Activated CD8-positive, alpha-beta memory T cell treated with anti-CD3 and anti-CD28 coated beads, Interleukin-2, amount 10 ng/mL, durations not matched to agents 7 days and 5 days (primary cell): ENCODE measurements at regions not wholly inside any gene's neighbourhood (a gene's known extent, or its start where the extent isn't known, plus 50 kb on each side); places are given as distances from the start of the nearest gene placed in this dataset.
"Not testable (repeated sequence)": the region's sequence is repeated elsewhere in the genome, so short reads cannot be mapped to it uniquely, and the experiment has no call there.

Experiments
- ATAC-seq: fragments of 150-1000 bp; cut with Tn5 transposase; one replicate; pipeline ENCODE4 v1.10.0; 2021; ENCODE audit warnings: moderate library complexity
- CTCF ChIA-PET: fragments of 350-600 bp; sonication (Branson Sonifier 250); formaldehyde crosslinking; loops from one replicate; lab custom pipeline; 2021; ENCODE audit warnings: antibody characterized with exemption; lab: Charles Lee
- DNase-seq: peaks from one replicate; pipeline ENCODE4 v3.0.0-alpha.2; 2020
- H3K27ac Mint-ChIP-seq: one replicate; pipeline ENCODE4 v1.8.0; 2021; ENCODE audit warnings: mild to moderate bottlenecking, mixed read lengths
- H3K27me3 Mint-ChIP-seq: one replicate; pipeline ENCODE4 v1.8.0; 2021; ENCODE audit warnings: mixed read lengths
- H3K36me3 Mint-ChIP-seq: one replicate; pipeline ENCODE4 v1.8.0; 2021; ENCODE audit warnings: mild to moderate bottlenecking, mixed read lengths
- H3K4me1 Mint-ChIP-seq: one replicate; pipeline ENCODE4 v1.8.0; 2021; ENCODE audit warnings: mixed read lengths
- H3K4me3 Mint-ChIP-seq: one replicate; pipeline ENCODE4 v1.8.0; 2021; ENCODE audit warnings: mild to moderate bottlenecking, moderate library complexity, mixed read lengths
- H3K9me3 Mint-ChIP-seq: one replicate; pipeline ENCODE4 v1.8.0; 2022; ENCODE audit warnings: low read depth, mixed read lengths

GRCh38 chr4:127246963-127247952 lies 385.5 kb upstream of the INTU start:
- H3K4me3 Mint-ChIP-seq = no peak overlapping the region
- ATAC-seq (no peak), DNase-seq (no peak)
- CTCF ChIA-PET = no interaction called here
- no peaks in the 10 kb centered on the region for H3K36me3 Mint-ChIP-seq
- no peaks in the 10 kb centered on the region for H3K27me3 Mint-ChIP-seq
- peaks cover 6% of the 10 kb centered on the region for H3K9me3 Mint-ChIP-seq
- H3K27ac Mint-ChIP-seq = no peak overlapping the region
- no peaks in the 10 kb centered on the region for H3K4me1 Mint-ChIP-seq

- ATAC-seq (no peak), DNase-seq (no peak)
- H3K4me1 Mint-ChIP-seq = no peaks in the 10 kb centered on the region
- peaks cover 6% of the 10 kb centered on the region for H3K9me3 Mint-ChIP-seq
- H3K4me3 Mint-ChIP-seq = no peak overlapping the region
- H3K27ac Mint-ChIP-seq = no peak overlapping the region
- H3K36me3 Mint-ChIP-seq = no peaks in the 10 kb centered on the region
- H3K27me3 Mint-ChIP-seq = no peaks in the 10 kb centered on the region
- CTCF ChIA-PET = no interaction called here
These were observed 383.5 kb upstream of the INTU start for GRCh38 chr4:127249066-127249766.

- Mint-ChIP-seq H3K36me3 (no peaks in the 10 kb centered on the region), H3K4me3 (no peak overlapping the region), H3K4me1 (no peaks in the 10 kb centered on the region), H3K27ac (no peak overlapping the region), H3K27me3 (no peaks in the 10 kb centered on the region), H3K9me3 (peaks cover 6% of the 10 kb centered on the region)
- ATAC-seq (no peak), DNase-seq (no peak)
- CTCF ChIA-PET = no interaction called here
These were observed 383.0 kb upstream of the INTU start for GRCh38 chr4:127249767-127250108.

- H3K36me3 Mint-ChIP-seq = no peaks in the 10 kb centered on the region
- no peak overlapping the region for H3K4me3 Mint-ChIP-seq
- H3K27ac Mint-ChIP-seq = no peak overlapping the region
- H3K9me3 Mint-ChIP-seq = peaks cover 6% of the 10 kb centered on the region
- DNase-seq (no peak), ATAC-seq (no peak)
- H3K27me3 Mint-ChIP-seq = no peaks in the 10 kb centered on the region
- CTCF ChIA-PET = no interaction called here
- H3K4me1 Mint-ChIP-seq = no peaks in the 10 kb centered on the region
These were observed 382.2 kb upstream of the INTU start for GRCh38 chr4:127250577-127250976.

GRCh38 chr4:127251423-127251822 lies 381.3 kb upstream of the INTU start:
- Mint-ChIP-seq H3K27ac (no peak overlapping the region), H3K9me3 (peaks cover 6% of the 10 kb centered on the region), H3K4me1 (no peaks in the 10 kb centered on the region), H3K36me3 (no peaks in the 10 kb centered on the region), H3K27me3 (no peaks in the 10 kb centered on the region), H3K4me3 (no peak overlapping the region)
- CTCF ChIA-PET = no interaction called here
- ATAC-seq = no peak
- DNase-seq = no peak

GRCh38 chr4:127256500-127256899 lies 376.3 kb upstream of the INTU start:
- CTCF ChIA-PET = no interaction called here
- no peak overlapping the region for H3K27ac Mint-ChIP-seq
- H3K9me3 Mint-ChIP-seq = peaks cover 2% of the 10 kb centered on the region
- no peak for ATAC-seq
- no peaks in the 10 kb centered on the region for H3K36me3 Mint-ChIP-seq
- no peak for DNase-seq
- no peaks in the 10 kb centered on the region for H3K27me3 Mint-ChIP-seq
- no peak overlapping the region for H3K4me3 Mint-ChIP-seq
- no peaks in the 10 kb centered on the region for H3K4me1 Mint-ChIP-seq

GRCh38 chr4:127261476-127261875 lies 371.3 kb upstream of the INTU start:
- H3K9me3 Mint-ChIP-seq = peaks cover 2% of the 10 kb centered on the region
- ATAC-seq (no peak), DNase-seq (no peak)
- H3K27me3 Mint-ChIP-seq = no peaks in the 10 kb centered on the region
- no peaks in the 10 kb centered on the region for H3K36me3 Mint-ChIP-seq
- H3K27ac Mint-ChIP-seq = no peak overlapping the region
- H3K4me1 Mint-ChIP-seq = no peaks in the 10 kb centered on the region
- CTCF ChIA-PET = no interaction called here
- no peak overlapping the region for H3K4me3 Mint-ChIP-seq

GRCh38 chr4:127268367-127268766 lies 364.4 kb upstream of the INTU start:
- Mint-ChIP-seq H3K4me3 (no peak overlapping the region), H3K27ac (no peak overlapping the region), H3K36me3 (no peaks in the 10 kb centered on the region), H3K27me3 (no peaks in the 10 kb centered on the region), H3K9me3 (peaks cover 2% of the 10 kb centered on the region), H3K4me1 (no peaks in the 10 kb centered on the region)
- DNase-seq = no peak
- ATAC-seq = no peak
- CTCF ChIA-PET = no interaction called here

- H3K27ac Mint-ChIP-seq, DNase-seq, ATAC-seq, CTCF ChIA-PET, H3K27me3 Mint-ChIP-seq, H3K36me3 Mint-ChIP-seq, H3K4me3 Mint-ChIP-seq, H3K4me1 Mint-ChIP-seq: not testable (repeated sequence)
- peaks cover 12% of the 10 kb centered on the region for H3K9me3 Mint-ChIP-seq
These were observed 355.7 kb upstream of the INTU start for GRCh38 chr4:127277023-127277422.

- H3K27me3 Mint-ChIP-seq = no peaks in the 10 kb centered on the region
- no peaks in the 10 kb centered on the region for H3K4me1 Mint-ChIP-seq
- CTCF ChIA-PET = no interaction called here
- ATAC-seq (no peak), DNase-seq (no peak)
- H3K27ac Mint-ChIP-seq = no peak overlapping the region
- no peaks in the 10 kb centered on the region for H3K36me3 Mint-ChIP-seq
- peaks cover 9% of the 10 kb centered on the region for H3K9me3 Mint-ChIP-seq
- no peak overlapping the region for H3K4me3 Mint-ChIP-seq
These were observed 348.5 kb upstream of the INTU start for GRCh38 chr4:127284236-127284635.

GRCh38 chr4:127291316-127291715 lies 341.4 kb upstream of the INTU start:
- CTCF ChIA-PET = no interaction called here
- no peak for ATAC-seq
- Mint-ChIP-seq H3K9me3 (peaks cover 8% of the 10 kb centered on the region), H3K4me3 (no peak overlapping the region), H3K36me3 (no peaks in the 10 kb centered on the region), H3K4me1 (no peaks in the 10 kb centered on the region), H3K27ac (no peak overlapping the region), H3K27me3 (no peaks in the 10 kb centered on the region)
- no peak for DNase-seq

- H3K4me3 Mint-ChIP-seq = no peak overlapping the region
- H3K4me1 Mint-ChIP-seq = no peaks in the 10 kb centered on the region
- no peaks in the 10 kb centered on the region for H3K36me3 Mint-ChIP-seq
- no peaks in the 10 kb centered on the region for H3K27me3 Mint-ChIP-seq
- no peak for ATAC-seq
- H3K9me3 Mint-ChIP-seq = peaks cover 5% of the 10 kb centered on the region
- H3K27ac Mint-ChIP-seq = no peak overlapping the region
- DNase-seq = no peak
- CTCF ChIA-PET = no interaction called here
These were observed 339.3 kb upstream of the INTU start for GRCh38 chr4:127293496-127293895.

- no peaks in the 10 kb centered on the region for H3K36me3 Mint-ChIP-seq
- H3K27ac Mint-ChIP-seq = no peak overlapping the region
- CTCF ChIA-PET = no interaction called here
- ATAC-seq = no peak
- DNase-seq = no peak
- no peaks in the 10 kb centered on the region for H3K27me3 Mint-ChIP-seq
- no peaks in the 10 kb centered on the region for H3K4me1 Mint-ChIP-seq
- H3K4me3 Mint-ChIP-seq = no peak overlapping the region
- peaks cover 13% of the 10 kb centered on the region for H3K9me3 Mint-ChIP-seq
These were observed 328.4 kb upstream of the INTU start for GRCh38 chr4:127304356-127304755.

GRCh38 chr4:127307996-127308395 lies 324.8 kb upstream of the INTU start:
- Mint-ChIP-seq H3K27me3 (no peaks in the 10 kb centered on the region), H3K4me3 (no peak overlapping the region), H3K4me1 (no peaks in the 10 kb centered on the region), H3K9me3 (peaks cover 15% of the 10 kb centered on the region), H3K36me3 (no peaks in the 10 kb centered on the region), H3K27ac (no peak overlapping the region)
- ATAC-seq (no peak), DNase-seq (no peak)
- CTCF ChIA-PET = no interaction called here
